MM.1S (cell line): ENCODE measurements at regions not wholly inside any gene's neighbourhood (a gene's known extent, or its start where the extent isn't known, plus 50 kb on each side); places are given as distances from the start of the nearest gene placed in this dataset.

Source experiments
- CTCF ChIP-seq: fragments of 300-600 bp; sonication (generic); IDR thresholded peaks from 2 replicates; pipeline ENCODE4 v1.5.1; 2016; ENCODE audit warnings: antibody characterized with exemption, low read length, mixed read lengths
- EZH2 ChIP-seq: fragments of 300-600 bp; sonication (generic); optimal IDR thresholded peaks from 2 replicates; pipeline ENCODE3; 2017; ENCODE audit warnings: low read depth, mild to moderate bottlenecking, antibody characterized with exemption, low read length, mixed read lengths
- EZH2phosphoT487 ChIP-seq: fragments of 300-600 bp; sonication (generic); IDR thresholded peaks from 2 replicates; pipeline ENCODE4 v1.6.1; 2018; ENCODE audit warnings: antibody characterized with exemption, low read length

GRCh38 chr10:6751363-6751762, 171.3 kb upstream of the PRKCQ start:
- TF ChIP-seq EZH2: no peak
- TF ChIP-seq CTCF: no peak
- TF ChIP-seq EZH2phosphoT487: no peak
